ENCODE measurements at regions not wholly inside any gene's neighbourhood (a gene's known extent, or its start where the extent isn't known, plus 50 kb on each side); places are given as distances from the start of the nearest gene placed in this dataset.

DNA sequence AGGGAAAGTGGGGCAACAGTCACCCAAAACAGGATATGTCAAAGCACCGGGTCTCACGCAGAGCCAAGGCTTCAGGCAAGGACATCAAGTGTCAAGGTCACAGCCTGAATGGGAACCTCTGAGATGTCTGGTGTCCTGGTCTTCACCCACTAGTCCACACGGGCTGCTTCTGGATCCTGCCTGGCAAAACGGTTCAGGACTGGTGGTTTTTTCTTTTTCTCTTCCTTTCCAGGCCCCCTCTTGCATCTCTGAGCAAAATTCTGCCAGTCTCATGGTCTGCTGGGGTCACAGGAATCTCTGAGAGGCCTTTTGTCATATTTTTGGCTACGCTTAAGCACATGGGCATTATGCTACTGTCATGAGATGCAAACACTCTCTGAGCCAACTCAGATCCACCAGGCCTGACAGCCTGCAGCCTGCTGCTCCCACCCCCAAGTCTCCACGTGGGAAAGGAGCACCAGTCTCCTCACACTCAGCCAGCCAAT, 518.2 kb upstream of the ZEB2 start:
- Histone ChIP-seq H3K27ac (ENCODE audit: low read depth in 1 of 2, low read length in 2 of 2) (no peak overlapping the region), H3K4me1 (ENCODE audit: insufficient read depth, low read length) (no peaks in the 10 kb centered on the region), H3K36me3 (ENCODE audit: insufficient read depth, low read length) (no peaks in the 10 kb centered on the region), H3K9me3 (ENCODE audit: control insufficient read depth in 1 of 2, insufficient read depth in 1 of 2, low read length in 2 of 2) (no peaks in the 10 kb centered on the region), H3K4me3 (ENCODE audit: low read length) (no peak overlapping the region), H3K27me3 (ENCODE audit: control insufficient read depth in 1 of 2, insufficient read depth in 2 of 2, low read length in 2 of 2) (no peaks in the 10 kb centered on the region)
- Mint-ChIP-seq H3K9me3 (no peaks in the 10 kb centered on the region), H3K4me3 (no peak overlapping the region), H3K36me3 (ENCODE audit: low read depth) (no peaks in the 10 kb centered on the region), H3K4me1 (ENCODE audit: low read depth) (no peaks in the 10 kb centered on the region), H3K27me3 (no peaks in the 10 kb centered on the region), H3K27ac (no peak overlapping the region)
- TF ChIP-seq CTCF (IDR thresholded peaks at IDR 0.05): no peak
- ATAC-seq (ENCODE audit: poor library complexity) (no peak), DNase-seq (no peak)
- ChIA-PET POLR2A (no interaction called here), CTCF (no interaction called here)
- intact Hi-C loops (cut with DNase I, micrococcal nuclease): no loop called here

GRCh38 chr2:145036421-145037011, 516.6 kb upstream of the ZEB2 start:
- DNase-seq (no peak), ATAC-seq (ENCODE audit: poor library complexity) (no peak)
- Histone ChIP-seq H3K4me3 (ENCODE audit: low read length) (no peak overlapping the region), H3K4me1 (ENCODE audit: insufficient read depth, low read length) (no peaks in the 10 kb centered on the region), H3K9me3 (ENCODE audit: control insufficient read depth in 1 of 2, insufficient read depth in 1 of 2, low read length in 2 of 2) (no peaks in the 10 kb centered on the region), H3K27me3 (ENCODE audit: control insufficient read depth in 1 of 2, insufficient read depth in 2 of 2, low read length in 2 of 2) (no peaks in the 10 kb centered on the region), H3K27ac (ENCODE audit: low read depth in 1 of 2, low read length in 2 of 2) (no peak overlapping the region), H3K36me3 (ENCODE audit: insufficient read depth, low read length) (no peaks in the 10 kb centered on the region)
- intact Hi-C loops (cut with DNase I, micrococcal nuclease): no loop called here
- TF ChIP-seq CTCF (IDR thresholded peaks at IDR 0.05): no peak
- no peaks in the 10 kb centered on the region for H3K9me3 Mint-ChIP-seq
- no peaks in the 10 kb centered on the region for H3K4me1 Mint-ChIP-seq (ENCODE audit: low read depth)
- ChIA-PET POLR2A (no interaction called here), CTCF (no interaction called here)
- no peaks in the 10 kb centered on the region for H3K27me3 Mint-ChIP-seq
- H3K27ac Mint-ChIP-seq: no peak overlapping the region
- H3K4me3 Mint-ChIP-seq: no peak overlapping the region
- no peaks in the 10 kb centered on the region for H3K36me3 Mint-ChIP-seq (ENCODE audit: low read depth)

DNA sequence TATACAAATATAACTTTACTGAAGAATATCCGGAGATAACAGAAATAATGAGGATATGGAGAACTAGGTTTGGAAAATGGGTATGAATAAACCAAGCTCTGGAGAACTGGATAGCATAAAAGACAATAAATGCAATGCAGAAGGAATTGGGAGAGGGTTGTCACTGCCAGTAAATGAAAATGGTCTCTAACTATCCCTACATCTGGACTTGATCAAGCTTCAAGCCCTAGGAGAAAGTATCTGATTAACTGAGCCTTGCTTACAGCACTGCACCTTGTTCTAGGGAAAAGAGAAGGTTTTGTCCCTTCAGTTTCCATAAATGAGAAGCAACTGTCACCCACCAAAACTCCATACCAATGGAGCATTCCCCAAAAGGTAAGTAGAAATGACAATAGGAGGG, 514.6 kb upstream of the ZEB2 start:
- no peak for TF ChIP-seq CTCF (IDR thresholded peaks at IDR 0.05)
- Histone ChIP-seq H3K4me1 (ENCODE audit: insufficient read depth, low read length) (no peaks in the 10 kb centered on the region), H3K27ac (ENCODE audit: low read depth in 1 of 2, low read length in 2 of 2) (no peak overlapping the region), H3K36me3 (ENCODE audit: insufficient read depth, low read length) (no peaks in the 10 kb centered on the region), H3K4me3 (ENCODE audit: low read length) (no peak overlapping the region), H3K9me3 (ENCODE audit: control insufficient read depth in 1 of 2, insufficient read depth in 1 of 2, low read length in 2 of 2) (no peaks in the 10 kb centered on the region), H3K27me3 (ENCODE audit: control insufficient read depth in 1 of 2, insufficient read depth in 2 of 2, low read length in 2 of 2) (no peaks in the 10 kb centered on the region)
- no peak overlapping the region for H3K4me3 Mint-ChIP-seq
- no peak overlapping the region for H3K27ac Mint-ChIP-seq
- ATAC-seq (ENCODE audit: poor library complexity) (no peak), DNase-seq (no peak)
- H3K27me3 Mint-ChIP-seq: no peaks in the 10 kb centered on the region
- no peaks in the 10 kb centered on the region for H3K4me1 Mint-ChIP-seq (ENCODE audit: low read depth)
- POLR2A ChIA-PET: no interaction called here
- H3K36me3 Mint-ChIP-seq (ENCODE audit: low read depth): no peaks in the 10 kb centered on the region
- no peaks in the 10 kb centered on the region for H3K9me3 Mint-ChIP-seq
- intact Hi-C loops (cut with DNase I, micrococcal nuclease): no loop called here
- CTCF ChIA-PET: no interaction called here
